GM12878 (cell line): ENCODE measurements at regions not wholly inside any gene's neighbourhood (a gene's known extent, or its start where the extent isn't known, plus 50 kb on each side); places are given as distances from the start of the nearest gene placed in this dataset.

Source experiments
- ATAC-seq: fragments of 200-7000 bp; cut with Tn5 transposase; 3 replicates; pipeline ENCODE4 v1.9.1; 2020; ENCODE audit warnings: mild to moderate bottlenecking, moderate library complexity
- BruUV-seq: library from RNA; stranded (reverse); fragments of 400-500 nt; replicated peaks from 2 replicates; lab custom pipeline; 2021; lab: Mats Ljungman, UMichigan
- CTCF ChIA-PET: fragments of 300-600 bp; sonication (Branson Sonifier 250); formaldehyde crosslinking; extraction: SDS; loops from one replicate; lab custom pipeline; 2021; ENCODE audit warnings: inconsistent platforms; lab: Yijun Ruan, JAX
- POLR2A ChIA-PET: fragments of 350-600 bp; formaldehyde crosslinking; extraction: SDS; loops from one replicate; lab custom pipeline; 2021; ENCODE audit warnings: inconsistent platforms; lab: Charles Lee
- RAD21 ChIA-PET: fragments of 300-600 bp; sonication (Branson Sonifier 250); formaldehyde crosslinking; loops from one replicate; lab custom pipeline; 2023; ENCODE audit warnings: antibody characterized with exemption; ENCODE audit not compliant: unreplicated experiment; lab: Charles Lee
- SMC1A ChIA-PET: fragments of 300-600 bp; sonication (Branson Sonifier 250); formaldehyde crosslinking; loops from one replicate; lab custom pipeline; 2023; ENCODE audit not compliant: unreplicated experiment, uncharacterized antibody; lab: Charles Lee
- DNase-seq: peaks from one replicate; pipeline ENCODE4 v3.0.0-alpha.2; 2011; ENCODE audit warnings: low read depth, low spot score
- FAIRE-seq: peaks from 3 replicates; lab custom pipeline; 2011; peaks lifted over from hg19 to GRCh38; lab: Jason Lieb, UNC
- H2AFZ ChIP-seq: 2 replicates; pipeline ENCODE4 v1.6.0; 2011; ENCODE audit warnings: low read depth, low read length, control low read depth; ENCODE audit not compliant: control insufficient read depth
- H3K27ac ChIP-seq: 2 replicates; pipeline ENCODE4 v1.5.1; 2011; ENCODE audit warnings: control low read depth; ENCODE audit not compliant: control insufficient read depth, insufficient read depth
- H3K27me3 ChIP-seq, 2 experiments: replicated peaks in 1 of 2; 2 replicates each; pipeline versions ENCODE4 v1.6.0 to v1.6.1; 2011; ENCODE audit warnings: low read length in 1 of 2; ENCODE audit not compliant: control insufficient read depth in 2 of 2, insufficient read depth in 2 of 2
- H3K36me3 ChIP-seq, 2 experiments: 2 replicates each; pipeline ENCODE4 v1.5.1; 2011; ENCODE audit warnings: low read length in 1 of 2; ENCODE audit not compliant: control insufficient read depth in 2 of 2, insufficient read depth in 2 of 2
- H3K4me1 ChIP-seq: 2 replicates; pipeline ENCODE4 v1.6.1; 2011; ENCODE audit warnings: mild to moderate bottlenecking, low read length, moderate library complexity, mixed read lengths; ENCODE audit not compliant: control insufficient read depth, insufficient read depth
- H3K4me2 ChIP-seq: 2 replicates; pipeline ENCODE4 v1.6.0; 2011; ENCODE audit warnings: control low read depth; ENCODE audit not compliant: control insufficient read depth, insufficient read depth
- H3K4me3 ChIP-seq: fragments of 200-600 bp; sonication (generic); 2 replicates; pipeline ENCODE4 v1.5.1; 2016
- H3K79me2 ChIP-seq: 2 replicates; pipeline ENCODE4 v1.6.0; 2011; ENCODE audit warnings: low read length; ENCODE audit not compliant: control insufficient read depth, insufficient read depth
- H3K9ac ChIP-seq: 2 replicates; pipeline ENCODE4 v1.8.0; 2011; ENCODE audit warnings: low read length, control low read depth, mixed read lengths; ENCODE audit not compliant: control insufficient read depth, insufficient read depth
- H3K9me3 ChIP-seq: replicated peaks from 3 replicates; pipeline ENCODE4 v1.5.1; 2011; ENCODE audit warnings: mild to moderate bottlenecking, low read length; ENCODE audit not compliant: control insufficient read depth, insufficient read depth
- H4K20me1 ChIP-seq: 2 replicates; pipeline ENCODE4 v1.6.0; 2011; ENCODE audit not compliant: control insufficient read depth, insufficient read depth
- ATF7 ChIP-seq: fragments of 450-650 bp; IDR thresholded peaks from 2 replicates; pipeline ENCODE4 v1.6.1; 2016; ENCODE audit warnings: low read depth, mild to moderate bottlenecking
- CEBPZ ChIP-seq: fragments of 150-350 bp; IDR thresholded peaks from 2 replicates; pipeline ENCODE4 v1.6.1; 2016; ENCODE audit warnings: low read depth, low read length
- CTCF ChIP-seq, 3 experiments: IDR thresholded peaks in 2 of 3; conservative IDR thresholded peaks in 1 of 3; 2 replicates each; pipeline ENCODE4 v1.5.1; 2011; ENCODE audit warnings: low read depth in 3 of 3, low read length in 3 of 3, mild to moderate bottlenecking in 3 of 3, control low read depth in 2 of 3, moderate library complexity in 2 of 3, inconsistent platforms in 1 of 3, mixed read lengths in 1 of 3; ENCODE audit not compliant: control insufficient read depth in 2 of 3, insufficient read depth in 1 of 3; ENCODE audit errors: extremely low read depth in 1 of 3
- E4F1 ChIP-seq: fragments of 450-650 bp; IDR thresholded peaks from 2 replicates; pipeline ENCODE4 v1.6.1; 2018; ENCODE audit warnings: borderline replicate concordance, mild to moderate bottlenecking; ENCODE audit not compliant: partially characterized antibody
- FOS ChIP-seq: IDR thresholded peaks from 3 replicates; pipeline ENCODE4 v1.6.1; 2011; ENCODE audit warnings: borderline replicate concordance; ENCODE audit not compliant: insufficient read length; ENCODE audit errors: extremely low read depth
- FOXM1 ChIP-seq: IDR thresholded peaks from 2 replicates; pipeline ENCODE4 v1.6.1; 2012; ENCODE audit warnings: low read depth, mild to moderate bottlenecking, inconsistent platforms, low read length, moderate library complexity
- GATAD2B ChIP-seq: fragments of 450-650 bp; conservative IDR thresholded peaks from 2 replicates; pipeline ENCODE4 v1.6.1; 2017; ENCODE audit warnings: low read depth, mild to moderate bottlenecking, moderate library complexity
- HSF1 ChIP-seq: fragments of 150-350 bp; IDR thresholded peaks from 2 replicates; pipeline ENCODE4 v1.6.1; 2014; ENCODE audit warnings: mild to moderate bottlenecking, low read depth, low read length
- KLF5 ChIP-seq: fragments of 450-650 bp; IDR thresholded peaks from 2 replicates; pipeline ENCODE4 v1.6.1; 2014; ENCODE audit warnings: mild to moderate bottlenecking; ENCODE audit not compliant: partially characterized antibody
- LARP7 ChIP-seq: fragments of 450-650 bp; IDR thresholded peaks from 2 replicates; pipeline ENCODE4 v1.6.1; 2017; ENCODE audit warnings: mild to moderate bottlenecking
- SPI1 ChIP-seq: IDR thresholded peaks from 2 replicates; pipeline ENCODE4 v1.6.1; 2011; ENCODE audit warnings: low read depth, mild to moderate bottlenecking, low read length, moderate library complexity, borderline replicate concordance; ENCODE audit not compliant: insufficient read depth
- SUZ12 ChIP-seq: fragments of 200-600 bp; sonication (generic); IDR thresholded peaks from one replicate; pipeline ENCODE4 v1.6.1; 2018; ENCODE audit warnings: antibody characterized with exemption, mild to moderate bottlenecking; ENCODE audit not compliant: unreplicated experiment
- TBL1XR1 ChIP-seq: IDR thresholded peaks from 2 replicates; pipeline ENCODE4 v1.6.1; 2012; ENCODE audit warnings: low read depth, low read length, improper control_type of control experiment
- ZNF24 ChIP-seq: fragments of 450-650 bp; IDR thresholded peaks from 2 replicates; pipeline ENCODE4 v1.6.1; 2017; ENCODE audit warnings: antibody characterized with exemption, mild to moderate bottlenecking
- WGBS: methylation state at CpG from one replicate; pipeline ENCODE4 v1.1.6; 2016; ENCODE audit warnings: low lambda C conversion rate; ENCODE audit not compliant: insufficient replicate concordance, insufficient coverage; ENCODE audit errors: missing lambda C conversion rate; 5-methylcytosine and 5-hydroxymethylcytosine counted together
- in situ Hi-C: fragments of 300-500 bp; cut with MboI; formaldehyde crosslinking; loops from 9 replicates; pipeline ENCODE4 v1.14.3; 2018; ENCODE audit warnings: mixed read lengths
- intact Hi-C: fragments of 100-400 bp; cut with micrococcal nuclease; formaldehyde crosslinking; loops from one replicate; pipeline ENCODE4 v1.14.2; 2022; ENCODE audit not compliant: unreplicated experiment

GRCh38 chr12:61267474-61267873, 992.7 kb upstream of the USP15 start:
- CTCF ChIA-PET: no interaction called here
- no peak for FAIRE-seq
- RAD21 ChIA-PET: no interaction called here

More at GRCh38 chr12:61267474-61267873, 992.7 kb upstream of the USP15 start:
- POLR2A ChIA-PET: no interaction called here
- SMC1A ChIA-PET: interaction anchor here (1.3 kb wide), 1 partner anchor 18 kb away, joined by 3 read pairs; no protein-coding TSS in a partner anchor
- H4K20me1 ChIP-seq: no peaks in the 10 kb centered on the region
- in situ Hi-C loops (no loop called here), intact Hi-C loops (no loop called here)
- 0% methylated on average over 1 of the region's 1 CpG for WGBS
- H3K4me3 ChIP-seq: no peak overlapping the region
- no peak overlapping the region for H3K27ac ChIP-seq
- H2AFZ ChIP-seq: no peak overlapping the region
- H3K9ac ChIP-seq: no peak overlapping the region
- no peaks in the 10 kb centered on the region; the same call in 2 of the 3 replicates for H3K9me3 ChIP-seq
- H3K36me3 ChIP-seq: no peaks in the 10 kb centered on the region
- no TSS peak for BruUV-seq
- H3K4me1 ChIP-seq: no peaks in the 10 kb centered on the region
- TF ChIP-seq ZNF24 (no peak), KLF5 (no peak), TBL1XR1 (no peak), ATF7 (no peak), E4F1 (no peak), FOXM1 (no peak), CEBPZ (no peak), HSF1 (no peak), LARP7 (no peak), SUZ12 (no peak), SPI1 (no peak), CTCF (IDR thresholded peaks at IDR 0.05 in 2 of 3, conservative IDR thresholded peaks at IDR 0.05 in 1 of 3; ENCODE audit: control insufficient read depth in 2 of 3, extremely low read depth in 1 of 3, insufficient read depth in 1 of 3, low read depth in 3 of 3, low read length in 3 of 3) (no peak), FOS (no peak), GATAD2B (no peak)
- no peaks in the 10 kb centered on the region for H3K79me2 ChIP-seq
- DNase-seq (no peak), ATAC-seq (no peak)
- H3K4me2 ChIP-seq: no peak overlapping the region
- H3K27me3 ChIP-seq: no peaks in the 10 kb centered on the region
